HS-5 (cell line): ENCODE measurements at regions not wholly inside any gene's neighbourhood (a gene's known extent, or its start where the extent isn't known, plus 50 kb on each side); places are given as distances from the start of the nearest gene placed in this dataset.

Source experiments
- DNase-seq: peaks from one replicate; pipeline ENCODE4 v3.0.0-alpha.2; 2012; ENCODE audit warnings: low read depth

GRCh38 chr13:34116651-34117050 lies 298.7 kb downstream of the RFC3 start:
- DNase-seq: no peak

GRCh38 chr13:34124666-34125306 lies 306.8 kb downstream of the RFC3 start:
- no peak for DNase-seq

GRCh38 chr13:34127523-34127922 lies 309.6 kb downstream of the RFC3 start:
- no peak for DNase-seq

GRCh38 chr13:34128661-34129060 lies 310.7 kb downstream of the RFC3 start:
- no peak for DNase-seq

GRCh38 chr13:34129436-34129835 lies 311.5 kb downstream of the RFC3 start:
- DNase-seq: no peak

GRCh38 chr13:34137200-34137599 lies 319.3 kb downstream of the RFC3 start:
- DNase-seq: no peak

GRCh38 chr13:34139660-34140227 lies 321.8 kb downstream of the RFC3 start:
- no peak for DNase-seq

- no peak for DNase-seq
Observed at GRCh38 chr13:34143637-34144036, 325.7 kb downstream of the RFC3 start.

- DNase-seq: no peak
Observed at GRCh38 chr13:34144142-34144541, 326.2 kb downstream of the RFC3 start.

- no peak for DNase-seq
Observed at GRCh38 chr13:34145061-34145460, 327.1 kb downstream of the RFC3 start.

- no peak for DNase-seq
Observed at GRCh38 chr13:34148359-34148758, 330.4 kb downstream of the RFC3 start.

- DNase-seq: no peak
Observed at GRCh38 chr13:34151885-34152284, 333.9 kb downstream of the RFC3 start.

GRCh38 chr13:34152409-34152808 lies 334.5 kb downstream of the RFC3 start:
- no peak for DNase-seq

- no peak for DNase-seq
Observed at GRCh38 chr13:34152996-34153395, 335.0 kb downstream of the RFC3 start.

GRCh38 chr13:34153428-34154180 lies 335.7 kb downstream of the RFC3 start:
- no peak for DNase-seq

GRCh38 chr13:34155931-34156607 lies 338.1 kb downstream of the RFC3 start:
- no peak for DNase-seq

GRCh38 chr13:34156841-34157365 lies 339.0 kb downstream of the RFC3 start:
- peak; percentile 49 for DNase-seq

GRCh38 chr13:34159946-34160345 lies 342.0 kb downstream of the RFC3 start:
- DNase-seq: no peak

- no peak for DNase-seq
Observed at GRCh38 chr13:34161931-34162543, 344.1 kb downstream of the RFC3 start.

GRCh38 chr13:34162544-34162933 lies 344.6 kb downstream of the RFC3 start:
- DNase-seq: no peak

GRCh38 chr13:34164582-34164981 lies 346.6 kb downstream of the RFC3 start:
- no peak for DNase-seq

- no peak for DNase-seq
Observed at GRCh38 chr13:34165158-34165557, 347.2 kb downstream of the RFC3 start.
